Esophagus muscularis mucosa (tissue), 4 donors: ENCODE measurements at regions not wholly inside any gene's neighbourhood (a gene's known extent, or its start where the extent isn't known, plus 50 kb on each side); places are given as distances from the start of the nearest gene placed in this dataset.

Experiments
- DNase-seq: peaks from one replicate; pipeline ENCODE4 v3.0.0-alpha.2; 2017; ENCODE audit errors: extremely low spot score
- H3K27ac ChIP-seq, 4 donors: fragments of 200-600 bp; sonication (generic); replicated peaks in 1 of 4; 1 replicate in 3 of 4; 2 replicates in 1 of 4; pipeline ENCODE4 v1.5.1; 2016 to 2019; ENCODE audit warnings: mild to moderate bottlenecking in 1 of 4
- H3K27me3 ChIP-seq, 4 donors: fragments of 200-600 bp; sonication (generic); one replicate each; pipeline versions ENCODE4 v1.5.1 to v1.6.0; 2016 to 2019
- H3K36me3 ChIP-seq, 4 donors: fragments of 200-600 bp; sonication (generic); one replicate each; pipeline ENCODE4 v1.5.1; 2016 to 2019
- H3K4me1 ChIP-seq, 4 donors: fragments of 200-600 bp; sonication (generic); one replicate each; pipeline ENCODE4 v1.5.1; 2016 to 2019
- H3K4me3 ChIP-seq, 4 donors: fragments of 200-600 bp; sonication (generic); 1 replicate in 2 of 4; 2 replicates in 2 of 4; pipeline ENCODE4 v1.5.1; 2016 to 2019; ENCODE audit warnings: mild to moderate bottlenecking in 4 of 4, moderate library complexity in 1 of 4
- H3K9me3 ChIP-seq, 4 donors: fragments of 200-600 bp; sonication (generic); 1 replicate in 3 of 4; 2 replicates in 1 of 4; pipeline ENCODE4 v1.5.1; 2016 to 2019
- CTCF ChIP-seq, 3 experiments: fragments of 200-600 bp in 2 of 3; fragments of 450-650 bp in 1 of 3; sonication (generic) in 2 of 3; IDR thresholded peaks; one replicate each; pipeline ENCODE4 v1.5.1; 2017 to 2019; ENCODE audit warnings: antibody characterized with exemption in 3 of 3, mild to moderate bottlenecking in 2 of 3, moderate library complexity in 1 of 3
- EP300 ChIP-seq: sonication (generic); formaldehyde crosslinking; IDR thresholded peaks from one replicate; pipeline ENCODE4 v1.6.1; 2017; ENCODE audit warnings: antibody characterized with exemption
- POLR2A ChIP-seq: fragments of 450-650 bp; IDR thresholded peaks from one replicate; pipeline ENCODE4 v1.6.1; 2017; ENCODE audit warnings: antibody characterized with exemption, moderate library complexity, mild to moderate bottlenecking, low read depth
- POLR2AphosphoS5 ChIP-seq, 2 donors: sonication (generic); formaldehyde crosslinking; IDR thresholded peaks; one replicate each; pipeline ENCODE4 v1.6.1; 2017; ENCODE audit warnings: antibody characterized with exemption in 2 of 2
- WGBS: methylation state at CpG from one replicate; pipeline ENCODE4 v1.1.5; 2018; 5-methylcytosine and 5-hydroxymethylcytosine counted together
- intact Hi-C: fragments of 100-400 bp; cut with DNase I; formaldehyde crosslinking; loops from one replicate; pipeline ENCODE4 v1.15.1; 2023

GRCh38 chr13:21988624-21989023 lies 317.8 kb downstream of the FGF9 start:
- Histone ChIP-seq H3K9me3 (no peaks in the 10 kb centered on the region), H3K4me3 (no peak overlapping the region), H3K36me3 (no peaks in the 10 kb centered on the region), H3K27me3 (no peaks in the 10 kb centered on the region), H3K27ac (no peak overlapping the region), H3K4me1 (no peaks in the 10 kb centered on the region)
- TF ChIP-seq POLR2A (no peak), EP300 (no peak), POLR2AphosphoS5 (IDR thresholded peaks at IDR 0.05) (no peak), CTCF (IDR thresholded peaks at IDR 0.05) (no peak)
- intact Hi-C loops: no loop called here
- 96% methylated on average over 7 of the region's 7 CpGs for WGBS
- DNase-seq: no peak

GRCh38 chr13:21996049-21996448 lies 325.2 kb downstream of the FGF9 start:
- no peak overlapping the region for H3K4me3 ChIP-seq
- intact Hi-C loops: no loop called here
- no peak for TF ChIP-seq EP300
- H3K4me1 ChIP-seq: no peaks in the 10 kb centered on the region
- H3K36me3 ChIP-seq: no peaks in the 10 kb centered on the region
- no peak overlapping the region for H3K27ac ChIP-seq
- DNase-seq: peak; percentile 72
- H3K27me3 ChIP-seq: no peaks in the 10 kb centered on the region
- H3K9me3 ChIP-seq: no peaks in the 10 kb centered on the region
- 96% methylated on average over 3 of the region's 3 CpGs for WGBS

- Histone ChIP-seq H3K9me3 (no peaks in the 10 kb centered on the region), H3K36me3 (no peaks in the 10 kb centered on the region), H3K27ac (no peak overlapping the region), H3K4me3 (no peak overlapping the region), H3K4me1 (no peaks in the 10 kb centered on the region), H3K27me3 (no peaks in the 10 kb centered on the region)
- TF ChIP-seq CTCF (IDR thresholded peaks at IDR 0.05): no peak
- TF ChIP-seq POLR2A: no peak
- intact Hi-C loops: no loop called here
- 76% methylated on average over 2 of the region's 2 CpGs for WGBS
- DNase-seq: no peak
These were observed 326.9 kb downstream of the FGF9 start for GRCh38 chr13:21997726-21998125.

- peak; percentile 66 for DNase-seq
- intact Hi-C loops: no loop called here
- H3K4me1 ChIP-seq: no peaks in the 10 kb centered on the region
- no peaks in the 10 kb centered on the region for H3K9me3 ChIP-seq
- TF ChIP-seq CTCF (IDR thresholded peaks at IDR 0.05): no peak
- TF ChIP-seq POLR2A: no peak
- no peak for TF ChIP-seq POLR2AphosphoS5 (IDR thresholded peaks at IDR 0.05)
- TF ChIP-seq EP300: no peak
- H3K36me3 ChIP-seq: no peaks in the 10 kb centered on the region
- H3K27ac ChIP-seq: no peak overlapping the region
- no peaks in the 10 kb centered on the region for H3K27me3 ChIP-seq
- WGBS: 67% methylated on average over 11 of the region's 12 CpGs
- no peak overlapping the region for H3K4me3 ChIP-seq
These were observed 327.6 kb downstream of the FGF9 start for GRCh38 chr13:21998279-21998990.

GRCh38 chr13:21999666-22000065 lies 328.8 kb downstream of the FGF9 start:
- no peak overlapping the region for H3K27ac ChIP-seq
- no peak overlapping the region for H3K4me3 ChIP-seq
- H3K27me3 ChIP-seq: no peaks in the 10 kb centered on the region
- 91% methylated on average over 6 of the region's 6 CpGs for WGBS
- TF ChIP-seq POLR2AphosphoS5 (IDR thresholded peaks at IDR 0.05): no peak
- TF ChIP-seq POLR2A: no peak
- no peak for TF ChIP-seq CTCF (IDR thresholded peaks at IDR 0.05)
- no peak for TF ChIP-seq EP300
- no peak for DNase-seq
- intact Hi-C loops: no loop called here
- no peaks in the 10 kb centered on the region for H3K9me3 ChIP-seq
- H3K36me3 ChIP-seq: no peaks in the 10 kb centered on the region
- no peaks in the 10 kb centered on the region for H3K4me1 ChIP-seq
